ENCODE measurements at regions not wholly inside any gene's neighbourhood (a gene's known extent, or its start where the extent isn't known, plus 50 kb on each side); places are given as distances from the start of the nearest gene placed in this dataset.

- no peak for DNase-seq
These were observed 181.6 kb downstream of the SHANK2 start for GRCh38 chr11:71070490-71071453.

DNA sequence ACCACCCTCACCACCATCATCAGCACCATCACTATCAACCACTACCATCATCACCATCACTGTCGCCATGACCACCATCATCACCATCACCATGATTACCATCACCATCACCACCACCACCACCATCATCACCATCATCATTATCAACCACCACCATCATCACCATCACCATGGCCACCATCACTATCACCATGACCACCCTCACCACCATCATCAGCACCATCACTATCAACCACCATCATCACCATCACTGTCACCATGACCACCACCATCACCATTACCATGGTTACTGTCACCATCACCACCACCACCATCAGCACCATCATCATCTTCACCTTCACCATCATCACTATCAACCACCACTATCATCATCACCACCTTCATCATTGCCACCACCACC lies 183.4 kb downstream of the SHANK2 start:
- no peak for DNase-seq

- no peak for DNase-seq
These were observed 184.6 kb downstream of the SHANK2 start for GRCh38 chr11:71067753-71068152.

- no peak for DNase-seq
These were observed 186.1 kb downstream of the SHANK2 start for GRCh38 chr11:71066311-71066710.

DNA sequence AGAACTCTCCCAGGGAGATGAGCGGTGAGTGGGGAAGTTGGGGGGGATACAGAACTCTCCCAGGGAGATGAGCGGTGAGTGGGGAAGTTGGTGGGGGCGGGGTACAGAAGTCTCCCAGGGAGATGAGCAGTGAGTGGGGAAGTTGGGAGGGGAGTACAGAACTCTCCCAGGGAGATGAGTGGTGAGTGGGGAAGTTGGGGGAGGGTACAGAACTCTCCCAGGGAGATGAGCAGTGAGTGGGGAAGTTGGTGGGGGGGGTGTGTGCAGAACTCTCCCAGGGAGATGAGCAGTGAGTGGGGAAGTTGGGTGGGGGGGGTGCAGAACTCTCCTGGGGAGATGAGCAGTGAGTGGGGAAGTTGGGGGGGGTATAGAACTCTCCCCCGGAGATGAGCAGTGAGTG lies 186.5 kb downstream of the SHANK2 start:
- DNase-seq, result no peak

GRCh38 chr11:71064702-71065515 lies 187.5 kb downstream of the SHANK2 start:
- DNase-seq, result no peak

GRCh38 chr11:71064183-71064582 lies 188.2 kb downstream of the SHANK2 start:
- no peak for DNase-seq

DNA sequence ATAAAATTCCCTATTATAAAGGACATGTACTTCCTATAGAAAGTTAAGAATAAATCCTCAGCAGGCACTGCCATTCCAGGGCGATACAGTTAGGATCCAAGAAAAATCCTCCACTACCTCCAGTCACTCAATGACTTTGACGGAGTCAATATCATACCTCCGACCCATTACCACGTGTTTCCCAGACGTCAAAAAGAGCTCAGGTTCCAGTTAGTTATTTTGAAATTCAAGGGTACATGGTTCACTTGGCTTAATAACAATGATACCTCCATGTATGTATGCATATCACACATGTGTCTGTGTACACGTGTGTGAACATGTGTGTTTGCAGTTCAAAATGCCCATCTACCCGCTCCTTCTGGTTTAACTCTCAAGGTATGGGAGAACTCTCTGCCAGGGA lies 189.2 kb downstream of the SHANK2 start:
- no peak for DNase-seq

GRCh38 chr11:71062199-71062598 lies 190.2 kb downstream of the SHANK2 start:
- no peak for DNase-seq

DNA sequence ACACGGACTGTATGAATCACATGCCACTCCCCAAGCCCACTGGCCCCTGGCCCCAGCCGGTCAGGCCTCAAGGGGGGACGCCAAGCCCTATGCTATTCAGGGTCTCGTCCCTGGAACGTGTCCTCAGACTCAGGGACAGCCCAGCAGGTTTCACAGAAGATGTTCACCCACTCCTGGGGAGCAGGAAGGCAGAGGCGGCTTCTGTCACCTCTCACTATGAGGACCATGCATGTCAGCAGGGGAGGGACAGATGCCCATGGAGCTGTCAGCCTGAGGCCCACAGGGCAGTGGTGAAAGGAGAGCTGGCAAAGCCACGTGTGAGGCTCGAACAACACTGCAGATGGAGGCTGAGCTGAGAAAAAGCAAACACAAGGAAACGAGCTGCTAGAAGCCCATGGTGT lies 192.0 kb downstream of the SHANK2 start:
- no peak for DNase-seq

GRCh38 chr11:71059662-71060061 lies 192.7 kb downstream of the SHANK2 start:
- DNase-seq, result no peak

DNA sequence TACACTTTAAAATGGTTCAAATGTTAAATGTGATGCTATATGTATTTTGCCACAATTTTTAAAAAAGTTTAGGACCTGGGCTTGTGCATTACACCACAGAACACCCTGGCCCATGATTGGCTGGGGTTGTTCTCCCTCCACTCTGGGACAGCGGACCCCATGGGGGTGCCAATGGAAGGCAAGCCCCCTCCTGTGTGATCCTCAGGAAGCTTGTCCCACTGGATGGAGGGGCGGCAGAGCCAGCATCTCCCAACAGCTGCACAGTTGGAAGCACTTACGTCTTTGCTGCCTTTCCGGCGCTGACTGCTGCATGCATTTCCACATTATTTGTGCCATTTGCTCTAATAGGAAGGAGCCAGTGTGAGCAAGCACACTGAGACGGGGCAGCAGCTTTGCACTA lies 196.5 kb downstream of the SHANK2 start:
- no peak for DNase-seq
